ENCODE measurements at regions not wholly inside any gene's neighbourhood (a gene's known extent, or its start where the extent isn't known, plus 50 kb on each side); places are given as distances from the start of the nearest gene placed in this dataset.

DNA sequence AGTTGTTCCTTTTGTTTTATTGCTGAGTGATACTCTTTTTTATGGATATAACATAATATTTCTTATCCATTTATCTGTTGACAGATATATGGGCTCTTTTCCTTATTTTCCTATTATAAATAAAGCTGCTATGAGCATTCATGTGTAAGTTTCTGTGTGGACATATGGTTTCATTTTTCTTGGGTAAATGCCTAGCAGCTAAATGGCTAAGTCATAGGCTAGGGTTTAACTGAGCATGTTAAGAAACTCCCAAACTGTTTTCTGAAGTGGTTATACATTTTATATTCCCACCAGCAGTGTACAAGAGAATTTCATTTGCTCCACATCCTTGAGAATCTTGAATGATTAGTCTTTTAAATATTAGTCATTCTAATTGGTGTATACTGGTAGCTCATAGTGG is 786.6 kb upstream of the CDH2 start:
- TF ChIP-seq SRSF9 (IDR thresholded peaks at IDR 0.05; ENCODE audit: borderline replicate concordance, insufficient read depth, low read depth, low read length, poor library complexity, severe bottlenecking), result no peak
- TF ChIP-seq, protein P1, sequence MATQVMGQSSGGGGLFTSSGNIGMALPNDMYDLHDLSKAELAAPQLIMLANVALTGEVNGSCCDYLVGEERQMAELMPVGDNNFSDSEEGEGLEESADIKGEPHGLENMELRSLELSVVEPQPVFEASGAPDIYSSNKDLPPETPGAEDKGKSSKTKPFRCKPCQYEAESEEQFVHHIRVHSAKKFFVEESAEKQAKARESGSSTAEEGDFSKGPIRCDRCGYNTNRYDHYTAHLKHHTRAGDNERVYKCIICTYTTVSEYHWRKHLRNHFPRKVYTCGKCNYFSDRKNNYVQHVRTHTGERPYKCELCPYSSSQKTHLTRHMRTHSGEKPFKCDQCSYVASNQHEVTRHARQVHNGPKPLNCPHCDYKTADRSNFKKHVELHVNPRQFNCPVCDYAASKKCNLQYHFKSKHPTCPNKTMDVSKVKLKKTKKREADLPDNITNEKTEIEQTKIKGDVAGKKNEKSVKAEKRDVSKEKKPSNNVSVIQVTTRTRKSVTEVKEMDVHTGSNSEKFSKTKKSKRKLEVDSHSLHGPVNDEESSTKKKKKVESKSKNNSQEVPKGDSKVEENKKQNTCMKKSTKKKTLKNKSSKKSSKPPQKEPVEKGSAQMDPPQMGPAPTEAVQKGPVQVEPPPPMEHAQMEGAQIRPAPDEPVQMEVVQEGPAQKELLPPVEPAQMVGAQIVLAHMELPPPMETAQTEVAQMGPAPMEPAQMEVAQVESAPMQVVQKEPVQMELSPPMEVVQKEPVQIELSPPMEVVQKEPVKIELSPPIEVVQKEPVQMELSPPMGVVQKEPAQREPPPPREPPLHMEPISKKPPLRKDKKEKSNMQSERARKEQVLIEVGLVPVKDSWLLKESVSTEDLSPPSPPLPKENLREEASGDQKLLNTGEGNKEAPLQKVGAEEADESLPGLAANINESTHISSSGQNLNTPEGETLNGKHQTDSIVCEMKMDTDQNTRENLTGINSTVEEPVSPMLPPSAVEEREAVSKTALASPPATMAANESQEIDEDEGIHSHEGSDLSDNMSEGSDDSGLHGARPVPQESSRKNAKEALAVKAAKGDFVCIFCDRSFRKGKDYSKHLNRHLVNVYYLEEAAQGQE (IDR thresholded peaks at IDR 0.05; ENCODE audit: borderline replicate concordance in 1 of 2, low read depth in 1 of 2, low read length in 2 of 2), result no peak
- no peak for TF ChIP-seq ZNF121 (CRISPR knock-in tag; IDR thresholded peaks at IDR 0.05)
- TF ChIP-seq ZNF138 (CRISPR knock-in tag; IDR thresholded peaks at IDR 0.05; ENCODE audit: low read depth), result no peak
- TF ChIP-seq MAX (IDR thresholded peaks at IDR 0.05), result no peak
- TF ChIP-seq RELA (CRISPR knock-in tag; IDR thresholded peaks at IDR 0.05), result no peak
- TF ChIP-seq HNRNPUL1 (IDR thresholded peaks at IDR 0.05; ENCODE audit: low read depth, low read length), result no peak
- TF ChIP-seq TFDP1 (CRISPR knock-in tag; IDR thresholded peaks at IDR 0.05; ENCODE audit: borderline replicate concordance), result no peak
- TF ChIP-seq PRDM15 (CRISPR knock-in tag; IDR thresholded peaks at IDR 0.05), result no peak
- no peak for TF ChIP-seq CTCF (CRISPR knock-in tag; IDR thresholded peaks at IDR 0.05)
- TF ChIP-seq POLR2AphosphoS5 (IDR thresholded peaks at IDR 0.05; ENCODE audit: low read depth, low read length), result no peak
- no peak for TF ChIP-seq NFE2 (CRISPR knock-in tag; IDR thresholded peaks at IDR 0.05)
- TF ChIP-seq POLR2A (IDR thresholded peaks at IDR 0.05; ENCODE audit: insufficient read depth in 1 of 2, low read depth in 2 of 2, low read length in 2 of 2), result no peak
